Gastrocnemius medialis (tissue), 4 donors: ENCODE measurements at regions not wholly inside any gene's neighbourhood (a gene's known extent, or its start where the extent isn't known, plus 50 kb on each side); places are given as distances from the start of the nearest gene placed in this dataset.

Experiments used
- POLR2A ChIP-seq, 2 donors: fragments of 450-650 bp; IDR thresholded peaks; one replicate each; pipeline ENCODE4 v1.6.1; 2017; ENCODE audit warnings: antibody characterized with exemption in 2 of 2, mild to moderate bottlenecking in 2 of 2, moderate library complexity in 2 of 2
- TF ChIP-seq, protein P1 (sequence below), 5 experiments: fragments of 450-650 bp in 3 of 5; fragments of 200-600 bp in 2 of 5; sonication (generic) in 2 of 5; IDR thresholded peaks in 4 of 5; conservative IDR thresholded peaks in 1 of 5; 1 replicate in 4 of 5; 2 replicates in 1 of 5; pipeline ENCODE4 v1.5.1; 2016 to 2019; ENCODE audit warnings: antibody characterized with exemption in 5 of 5, mild to moderate bottlenecking in 3 of 5, moderate library complexity in 3 of 5

DNA sequence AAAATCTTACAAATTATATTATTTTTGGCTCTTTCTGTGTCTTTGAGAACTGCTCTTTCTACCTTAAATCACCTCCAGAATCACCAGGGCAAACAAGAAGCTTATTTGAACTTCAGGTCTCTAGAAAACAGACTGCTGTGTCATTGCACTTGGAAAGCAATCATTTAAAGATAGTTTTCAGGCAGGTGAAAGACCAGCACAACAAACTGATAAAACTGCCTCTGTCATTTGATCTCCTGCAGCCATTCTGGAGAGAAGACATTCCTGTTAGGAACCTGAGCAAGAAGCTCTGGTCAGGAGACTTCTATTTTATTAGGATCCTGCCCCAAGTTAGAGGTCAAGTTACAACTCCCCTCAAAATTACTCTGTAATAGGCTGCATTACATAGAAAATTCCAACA lies 50.7 kb upstream of the AP4E1 start:
- TF ChIP-seq, protein P1, sequence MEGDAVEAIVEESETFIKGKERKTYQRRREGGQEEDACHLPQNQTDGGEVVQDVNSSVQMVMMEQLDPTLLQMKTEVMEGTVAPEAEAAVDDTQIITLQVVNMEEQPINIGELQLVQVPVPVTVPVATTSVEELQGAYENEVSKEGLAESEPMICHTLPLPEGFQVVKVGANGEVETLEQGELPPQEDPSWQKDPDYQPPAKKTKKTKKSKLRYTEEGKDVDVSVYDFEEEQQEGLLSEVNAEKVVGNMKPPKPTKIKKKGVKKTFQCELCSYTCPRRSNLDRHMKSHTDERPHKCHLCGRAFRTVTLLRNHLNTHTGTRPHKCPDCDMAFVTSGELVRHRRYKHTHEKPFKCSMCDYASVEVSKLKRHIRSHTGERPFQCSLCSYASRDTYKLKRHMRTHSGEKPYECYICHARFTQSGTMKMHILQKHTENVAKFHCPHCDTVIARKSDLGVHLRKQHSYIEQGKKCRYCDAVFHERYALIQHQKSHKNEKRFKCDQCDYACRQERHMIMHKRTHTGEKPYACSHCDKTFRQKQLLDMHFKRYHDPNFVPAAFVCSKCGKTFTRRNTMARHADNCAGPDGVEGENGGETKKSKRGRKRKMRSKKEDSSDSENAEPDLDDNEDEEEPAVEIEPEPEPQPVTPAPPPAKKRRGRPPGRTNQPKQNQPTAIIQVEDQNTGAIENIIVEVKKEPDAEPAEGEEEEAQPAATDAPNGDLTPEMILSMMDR (IDR thresholded peaks at IDR 0.05 in 4 of 5, conservative IDR thresholded peaks at IDR 0.05 in 1 of 5), result no peak
- no peak for TF ChIP-seq POLR2A (IDR thresholded peaks at IDR 0.05)
